ENCODE measurements at regions not wholly inside any gene's neighbourhood (a gene's known extent, or its start where the extent isn't known, plus 50 kb on each side); places are given as distances from the start of the nearest gene placed in this dataset.
"Not testable (repeated sequence)": the region's sequence is repeated elsewhere in the genome, so short reads cannot be mapped to it uniquely, and the experiment has no call there.

GRCh38 chr16:26863931-26864330, 202.8 kb upstream of the C16orf82 start:
- DNase-seq (ENCODE audit: low read depth in 2 of 2): no peak

- not testable (repeated sequence) for DNase-seq (ENCODE audit: low read depth in 2 of 2)
Observed at GRCh38 chr16:26874318-26874717, 192.4 kb upstream of the C16orf82 start.

- DNase-seq (ENCODE audit: low read depth in 2 of 2): no peak
Observed at GRCh38 chr16:26877421-26877820, 189.3 kb upstream of the C16orf82 start.

- no peak for DNase-seq (ENCODE audit: low read depth in 2 of 2)
Observed at GRCh38 chr16:26885674-26886073, 181.1 kb upstream of the C16orf82 start.

GRCh38 chr16:26889740-26890139, 177.0 kb upstream of the C16orf82 start:
- no peak for DNase-seq (ENCODE audit: low read depth in 2 of 2)

DNA sequence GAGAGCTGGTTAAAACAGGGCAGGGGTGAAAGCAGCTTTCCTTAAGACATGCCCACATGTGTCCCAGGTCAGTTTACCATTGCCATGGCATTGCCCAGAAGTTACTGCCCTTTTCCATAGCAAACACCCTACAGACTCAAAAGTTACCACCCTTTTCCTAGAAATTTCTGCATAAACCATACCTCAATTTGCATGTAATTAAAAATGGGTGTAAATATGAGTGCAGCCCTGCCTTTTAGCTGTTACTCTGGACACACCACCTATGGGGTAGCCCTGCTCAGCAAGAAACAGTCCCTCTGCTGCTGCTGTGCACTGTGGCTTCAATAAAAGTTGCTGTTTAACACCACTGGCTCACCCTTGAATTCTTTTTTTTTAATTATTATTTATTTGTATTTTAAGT, 168.5 kb upstream of the C16orf82 start:
- no peak for DNase-seq (ENCODE audit: low read depth in 2 of 2)

DNA sequence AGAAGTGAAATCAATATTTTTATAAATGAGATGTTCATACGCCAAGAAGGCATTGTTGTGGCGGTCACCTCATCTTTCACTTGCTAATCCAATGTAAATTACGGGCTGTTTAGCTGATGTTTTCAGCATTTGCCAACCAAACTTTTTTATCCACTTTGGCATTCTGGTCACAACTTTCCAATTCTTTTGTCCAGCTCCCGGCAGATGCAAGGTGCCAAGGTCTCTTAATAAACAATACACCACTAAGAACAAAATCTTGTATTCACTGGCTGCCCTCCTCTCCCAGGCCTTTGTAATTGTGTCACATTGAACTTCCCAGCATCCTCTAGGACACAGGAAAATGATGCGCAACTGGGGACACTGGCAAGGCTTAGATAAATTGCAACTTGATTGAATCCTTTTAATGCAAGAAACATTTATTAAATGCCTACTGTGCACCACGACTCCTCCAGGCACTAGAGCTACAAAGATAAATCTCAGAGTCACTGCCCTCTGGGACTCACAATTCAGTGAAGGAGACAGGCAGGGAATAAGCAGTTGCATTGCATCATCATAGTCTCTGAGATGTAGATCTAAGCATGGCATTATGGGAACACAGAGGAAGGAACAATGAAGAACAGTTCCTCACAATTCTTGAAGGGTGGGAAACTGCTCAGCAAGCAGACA, 165.4 kb upstream of the C16orf82 start:
- no peak for DNase-seq (ENCODE audit: low read depth in 2 of 2)

DNA sequence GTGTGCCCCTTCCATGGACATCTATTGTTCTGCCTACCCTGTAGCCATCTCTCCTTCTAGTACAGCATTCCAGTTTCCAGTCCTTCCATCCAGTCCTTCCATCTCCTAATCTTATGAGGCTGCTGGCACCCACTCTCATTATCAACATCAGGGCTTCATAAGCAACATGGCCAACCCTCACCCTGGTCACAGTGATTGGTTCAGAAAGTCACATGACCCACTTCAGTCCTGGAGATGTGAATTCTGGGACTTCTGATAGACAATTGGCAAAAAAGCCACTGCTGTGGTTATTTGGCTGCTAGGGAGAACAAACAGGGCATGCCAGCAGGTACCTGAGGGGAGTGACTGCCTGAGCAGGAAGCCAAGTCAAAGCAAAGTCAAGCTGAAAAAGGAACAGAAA, 164.7 kb upstream of the C16orf82 start:
- no peak for DNase-seq (ENCODE audit: low read depth in 2 of 2)

- no peak for DNase-seq (ENCODE audit: low read depth in 2 of 2)
Observed at GRCh38 chr16:26905336-26905735, 161.4 kb upstream of the C16orf82 start.

DNA sequence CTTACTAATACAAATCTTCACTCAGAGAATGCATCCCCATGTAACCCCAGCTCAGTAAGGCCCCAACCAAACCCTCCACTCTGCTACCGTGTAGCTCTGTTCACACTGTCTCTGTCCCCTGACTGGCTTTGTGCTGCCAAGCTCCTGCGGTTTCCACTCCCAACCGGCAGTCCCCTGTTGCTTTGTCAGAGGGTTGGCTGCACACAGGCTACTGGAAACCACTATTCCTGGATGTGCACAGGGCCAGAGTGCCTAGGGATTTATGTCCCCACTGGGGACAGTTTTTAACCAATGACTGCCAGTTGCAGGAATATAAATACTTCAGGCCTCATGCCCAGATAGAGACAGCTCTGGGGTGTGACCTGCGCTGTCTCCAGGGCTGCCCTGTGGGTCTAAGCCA, 157.1 kb upstream of the C16orf82 start:
- no peak for DNase-seq (ENCODE audit: low read depth in 2 of 2)

DNA sequence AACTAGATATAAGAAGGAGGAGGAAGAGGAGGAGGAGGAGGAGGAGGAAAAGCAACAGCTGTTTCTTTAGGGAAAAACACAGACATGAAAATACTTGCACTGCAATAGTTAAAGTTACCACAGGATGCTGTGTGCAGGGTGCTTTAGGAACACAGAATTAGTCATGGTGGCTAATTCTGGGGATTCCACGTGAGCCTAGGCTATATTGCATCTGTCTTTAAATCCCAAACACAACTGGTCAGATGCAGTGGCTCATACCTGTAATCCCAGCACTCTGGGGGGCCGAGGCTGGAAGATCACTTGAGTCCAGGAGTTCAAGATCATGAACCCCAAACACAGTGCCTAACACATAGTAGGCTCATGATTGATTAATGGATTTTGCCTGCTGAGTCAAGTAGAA, 155.3 kb upstream of the C16orf82 start:
- no peak for DNase-seq (ENCODE audit: low read depth in 2 of 2)

- DNase-seq (ENCODE audit: low read depth in 2 of 2): no peak
Observed at GRCh38 chr16:26913851-26914250, 152.9 kb upstream of the C16orf82 start.

DNA sequence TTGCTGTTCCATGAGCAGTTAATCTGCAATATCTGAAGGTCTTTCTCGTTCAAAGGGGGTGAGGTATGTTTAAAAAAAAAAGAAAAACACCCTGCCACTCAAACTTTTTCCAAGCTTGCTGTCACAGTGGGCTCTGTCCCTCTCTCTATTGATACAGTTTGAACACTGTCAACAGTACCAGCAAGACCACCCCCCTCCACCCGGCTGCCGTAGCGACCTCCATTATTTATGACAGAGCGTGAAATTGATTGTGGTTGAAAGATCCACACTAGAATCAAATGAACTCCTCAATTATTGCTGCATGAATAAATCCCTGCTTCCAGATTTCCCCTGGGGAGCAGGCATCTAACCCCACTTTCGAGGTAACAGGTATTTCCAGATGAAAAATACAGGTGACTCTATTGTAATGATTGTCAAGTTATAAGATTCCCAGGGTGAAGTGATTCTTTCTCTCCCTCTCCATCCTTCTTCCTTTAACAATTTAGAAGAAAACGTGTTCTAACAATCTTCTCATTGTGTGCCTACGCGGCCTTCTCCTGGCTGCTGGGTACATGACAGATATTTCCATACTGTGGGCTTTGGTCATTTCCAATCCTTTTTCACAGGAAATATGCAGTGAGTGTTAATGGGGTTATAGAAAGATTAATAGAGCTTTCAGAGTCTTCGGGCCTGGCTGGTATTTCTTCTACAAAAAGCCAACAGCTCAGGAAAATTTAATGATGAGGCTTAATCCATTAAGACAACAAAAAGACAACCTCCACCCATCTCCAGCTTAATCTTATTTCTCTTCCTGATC, 135.7 kb upstream of the C16orf82 start:
- DNase-seq (ENCODE audit: low read depth in 2 of 2): no peak

- DNase-seq (ENCODE audit: low read depth in 2 of 2): no peak
Observed at GRCh38 chr16:26950636-26951035, 116.1 kb upstream of the C16orf82 start.

GRCh38 chr16:26951950-26952349, 114.8 kb upstream of the C16orf82 start:
- DNase-seq (ENCODE audit: low read depth in 2 of 2): no peak

DNA sequence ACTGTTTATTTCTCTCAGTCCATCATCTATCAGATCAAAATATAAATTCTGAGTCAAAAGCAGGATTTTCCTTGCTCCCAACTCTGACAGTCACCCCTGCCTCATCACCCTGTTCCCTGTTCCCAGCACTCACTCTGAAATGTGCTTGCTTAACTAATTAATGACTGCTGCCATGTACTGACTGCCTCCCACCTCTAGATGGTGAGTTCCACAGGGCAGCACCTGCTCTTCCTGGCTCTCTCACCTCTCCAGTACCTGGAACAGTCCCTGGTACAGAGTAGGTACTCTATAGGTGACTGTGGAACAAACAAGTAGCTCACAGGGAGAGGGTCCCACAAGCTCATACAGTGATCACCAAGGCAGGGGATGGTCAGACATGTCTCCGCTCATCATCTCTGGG, 114.3 kb upstream of the C16orf82 start:
- no peak for DNase-seq (ENCODE audit: low read depth in 2 of 2)

GRCh38 chr16:26957283-26957859, 109.4 kb upstream of the C16orf82 start:
- no peak for DNase-seq (ENCODE audit: low read depth in 2 of 2)

DNA sequence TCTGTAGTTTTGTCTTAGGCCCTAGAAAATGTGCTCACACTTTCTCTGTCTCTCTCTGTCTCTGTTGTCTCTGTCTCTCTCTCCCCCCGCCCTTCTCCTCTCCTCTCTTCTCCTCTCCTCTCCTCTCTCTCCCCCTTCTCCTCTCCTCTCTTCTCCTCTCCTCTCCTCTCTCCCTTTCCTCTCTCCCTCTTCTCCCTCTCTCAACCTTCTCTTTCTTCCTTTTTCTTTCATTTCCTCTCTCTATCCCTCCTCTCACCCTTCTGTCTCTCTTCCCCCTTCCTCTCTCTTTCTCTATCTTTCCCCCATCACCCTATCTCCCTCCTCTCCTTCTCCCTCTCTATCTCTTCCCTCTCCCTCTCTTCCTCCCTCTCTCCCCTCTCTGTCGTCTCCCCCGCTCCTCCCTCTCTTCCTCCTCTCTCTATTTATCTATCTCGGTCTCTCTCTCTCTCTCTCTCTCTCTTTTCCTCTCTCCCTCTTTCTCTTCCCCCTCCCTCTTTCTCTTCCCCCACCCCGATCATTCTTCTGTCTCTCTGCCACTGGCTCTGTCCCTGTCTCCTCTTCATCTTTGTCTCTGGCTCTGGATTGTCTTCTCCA, 107.2 kb upstream of the C16orf82 start:
- no peak for DNase-seq (ENCODE audit: low read depth in 2 of 2)

DNA sequence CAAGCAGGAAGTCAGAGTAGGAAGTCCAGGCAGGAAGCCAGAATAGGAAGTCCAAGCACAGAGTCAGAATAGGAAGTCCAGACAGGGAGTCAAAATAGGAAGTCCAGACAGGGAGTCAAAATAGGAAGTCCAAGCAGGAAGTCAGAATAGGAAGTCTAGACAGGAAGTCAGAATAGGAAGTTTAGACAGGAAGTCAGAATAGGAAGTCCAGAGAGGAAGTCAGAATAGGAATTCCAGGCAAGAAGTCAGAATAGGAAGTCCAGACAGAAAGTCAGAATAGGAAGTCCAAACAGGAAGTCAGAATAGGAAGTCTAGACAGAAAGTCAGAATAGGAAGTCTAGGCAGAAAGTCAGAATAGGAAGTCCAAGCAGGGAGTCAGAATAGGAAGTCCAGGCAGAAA, 105.3 kb upstream of the C16orf82 start:
- DNase-seq (ENCODE audit: low read depth in 2 of 2): no peak

- peak in 1 of 2 donors; percentile 3 for DNase-seq (ENCODE audit: low read depth in 2 of 2)
Observed at GRCh38 chr16:26963109-26963508, 103.6 kb upstream of the C16orf82 start.

- DNase-seq (ENCODE audit: low read depth in 2 of 2): no peak
Observed at GRCh38 chr16:26969589-26970231, 97.0 kb upstream of the C16orf82 start.

DNA sequence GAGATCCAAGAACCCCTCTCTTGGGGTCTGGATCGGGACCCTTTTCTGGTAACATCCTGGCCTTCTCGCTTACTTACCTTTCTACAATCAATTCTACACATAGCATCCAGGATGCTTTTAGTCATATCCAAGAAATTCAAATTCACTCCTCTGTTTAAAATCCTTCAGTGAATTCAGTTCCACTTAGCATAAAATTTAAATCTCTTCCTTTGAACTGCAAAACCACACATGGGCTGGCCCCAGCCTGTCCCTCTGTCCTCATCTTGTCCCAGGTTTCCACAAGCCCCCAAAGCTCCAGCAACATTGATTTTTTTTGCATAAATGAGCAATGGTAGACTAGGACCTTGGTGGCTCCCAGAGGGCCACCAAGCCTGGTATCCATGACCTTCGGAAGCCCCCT, 96.4 kb upstream of the C16orf82 start:
- no peak for DNase-seq (ENCODE audit: low read depth in 2 of 2)

Data from stimulated activated CD4-positive, alpha-beta T cell treated with anti-CD3 and anti-CD28 coated beads, Interleukin-1b, Interleukin-23, amount 100 ng/mL, for 4 hours (primary cell).